OCI-LY7 (cell line): ENCODE measurements at regions not wholly inside any gene's neighbourhood (a gene's known extent, or its start where the extent isn't known, plus 50 kb on each side); places are given as distances from the start of the nearest gene placed in this dataset.

Source experiments
- BruUV-seq: library from RNA; stranded (reverse); fragments of 400-500 nt; replicated peaks from 2 replicates; lab custom pipeline; 2021; lab: Mats Ljungman, UMichigan
- CTCF ChIA-PET: fragments of 300-600 bp; sonication (Branson Sonifier 250); formaldehyde crosslinking; loops from one replicate; lab custom pipeline; 2022; ENCODE audit warnings: antibody characterized with exemption; ENCODE audit not compliant: unreplicated experiment; lab: Charles Lee
- POLR2A ChIA-PET: fragments of 300-600 bp; sonication (Branson Sonifier 250); formaldehyde crosslinking; loops from one replicate; lab custom pipeline; 2022; ENCODE audit warnings: antibody characterized with exemption; lab: Charles Lee
- DNase-seq: peaks from one replicate; pipeline ENCODE4 v3.0.0-alpha.2; 2015; ENCODE audit warnings: low spot score
- H2AFZ ChIP-seq: fragments of 200-600 bp; sonication (generic), shearing (Covaris generic); 2 replicates; pipeline ENCODE4 v1.6.1; 2014; ENCODE audit warnings: mild to moderate bottlenecking, antibody characterized with exemption, low read length, moderate library complexity
- H3K27ac ChIP-seq: fragments of 200-600 bp; sonication (generic); 2 replicates; pipeline ENCODE4 v1.5.1; 2014; ENCODE audit warnings: mixed run types, low read depth, mild to moderate bottlenecking, moderate library complexity, low read length, inconsistent platforms; ENCODE audit not compliant: poor library complexity, severe bottlenecking
- H3K36me3 ChIP-seq: fragments of 200-600 bp; sonication (generic); 2 replicates; pipeline ENCODE4 v1.6.1; 2014; ENCODE audit warnings: mild to moderate bottlenecking, antibody characterized with exemption, low read length, moderate library complexity, mixed read lengths; ENCODE audit not compliant: insufficient read depth
- H3K4me1 ChIP-seq: fragments of 200-600 bp; sonication (generic); 2 replicates; pipeline ENCODE4 v1.5.1; 2014; ENCODE audit warnings: mild to moderate bottlenecking, low read length; ENCODE audit not compliant: insufficient read depth, poor library complexity, severe bottlenecking
- H3K4me2 ChIP-seq: fragments of 200-600 bp; sonication (generic); 2 replicates; pipeline ENCODE4 v1.6.1; 2014; ENCODE audit warnings: mild to moderate bottlenecking, low read length
- H3K4me3 ChIP-seq: fragments of 200-600 bp; sonication (generic); 2 replicates; pipeline ENCODE4 v1.5.1; 2014; ENCODE audit warnings: mild to moderate bottlenecking, low read depth, low read length; ENCODE audit not compliant: poor library complexity, severe bottlenecking
- H3K79me2 ChIP-seq: fragments of 200-600 bp; sonication (generic); 2 replicates; pipeline ENCODE4 v1.6.1; 2016; ENCODE audit warnings: low read depth, mild to moderate bottlenecking, low read length, moderate library complexity, mixed read lengths; ENCODE audit not compliant: insufficient read depth
- H3K9me2 ChIP-seq: fragments of 200-600 bp; sonication (generic); 2 replicates; pipeline ENCODE4 v1.6.1; 2016; ENCODE audit warnings: mild to moderate bottlenecking, low read length, mixed read lengths; ENCODE audit not compliant: insufficient read depth
- H3K9me3 ChIP-seq: fragments of 200-600 bp; sonication (generic); 2 replicates; pipeline ENCODE4 v1.6.1; 2014; ENCODE audit warnings: mild to moderate bottlenecking, mixed run types, low read length, mixed read lengths
- H4K20me1 ChIP-seq: fragments of 200-600 bp; sonication (generic); 2 replicates; pipeline ENCODE4 v1.6.1; 2014; ENCODE audit warnings: mild to moderate bottlenecking, antibody characterized with exemption, low read length, moderate library complexity, mixed read lengths; ENCODE audit not compliant: insufficient read depth
- CTCF ChIP-seq: fragments of 200-600 bp; sonication (generic); conservative IDR thresholded peaks from 2 replicates; pipeline ENCODE4 v1.5.1; 2014; ENCODE audit warnings: mild to moderate bottlenecking, antibody characterized with exemption, low read length, moderate library complexity, mixed read lengths
- EZH2phosphoT487 ChIP-seq: fragments of 200-600 bp; sonication (generic); IDR thresholded peaks from 2 replicates; pipeline ENCODE4 v1.6.1; 2018; ENCODE audit warnings: low read depth, borderline replicate concordance, mild to moderate bottlenecking, mixed run types, antibody characterized with exemption, low read length, moderate library complexity, mixed read lengths
- intact Hi-C: fragments of 100-400 bp; cut with micrococcal nuclease; formaldehyde crosslinking; loops from one replicate; pipeline ENCODE4 v1.10.0; 2022; ENCODE audit not compliant: unreplicated experiment

GRCh38 chr20:39630215-39630908 lies 668.2 kb downstream of the DHX35 start:
- Histone ChIP-seq H4K20me1 (no peaks in the 10 kb centered on the region), H3K4me2 (no peak overlapping the region), H3K36me3 (no peaks in the 10 kb centered on the region), H2AFZ (no peak overlapping the region), H3K9me3 (no peaks in the 10 kb centered on the region), H3K79me2 (no peaks in the 10 kb centered on the region), H3K9me2 (no peaks in the 10 kb centered on the region), H3K4me3 (no peak overlapping the region), H3K4me1 (no peaks in the 10 kb centered on the region), H3K27ac (no peak overlapping the region)
- BruUV-seq = no TSS peak
- intact Hi-C loops = no loop called here
- no peak for TF ChIP-seq EZH2phosphoT487
- no peak for TF ChIP-seq CTCF
- DNase-seq = no peak
- ChIA-PET POLR2A (no interaction called here), CTCF (no interaction called here)

GRCh38 chr20:39627765-39628164 lies 665.6 kb downstream of the DHX35 start:
- no peak for DNase-seq
- Histone ChIP-seq H3K4me3 (no peak overlapping the region), H3K27ac (no peak overlapping the region), H4K20me1 (no peaks in the 10 kb centered on the region), H3K36me3 (no peaks in the 10 kb centered on the region), H3K4me1 (no peaks in the 10 kb centered on the region), H2AFZ (no peak overlapping the region), H3K9me2 (no peaks in the 10 kb centered on the region), H3K9me3 (no peaks in the 10 kb centered on the region), H3K79me2 (no peaks in the 10 kb centered on the region), H3K4me2 (no peak overlapping the region)
- intact Hi-C loops = no loop called here
- TF ChIP-seq CTCF (no peak), EZH2phosphoT487 (no peak)
- POLR2A ChIA-PET = no interaction called here
- BruUV-seq = no TSS peak
- CTCF ChIA-PET = no interaction called here

- no peaks in the 10 kb centered on the region for H3K36me3 ChIP-seq
- H3K79me2 ChIP-seq = no peaks in the 10 kb centered on the region
- no peaks in the 10 kb centered on the region for H3K9me3 ChIP-seq
- CTCF ChIA-PET = no interaction called here
- BruUV-seq = no TSS peak
- no peak overlapping the region for H3K27ac ChIP-seq
- H3K9me2 ChIP-seq = no peaks in the 10 kb centered on the region
- H2AFZ ChIP-seq = no peak overlapping the region
- POLR2A ChIA-PET = no interaction called here
- no peaks in the 10 kb centered on the region for H4K20me1 ChIP-seq
- intact Hi-C loops = no loop called here
- no peak overlapping the region for H3K4me2 ChIP-seq
- H3K4me3 ChIP-seq = no peak overlapping the region
- TF ChIP-seq EZH2phosphoT487 (no peak), CTCF (no peak)
- no peaks in the 10 kb centered on the region for H3K4me1 ChIP-seq
- no peak for DNase-seq
Observed at GRCh38 chr20:39624316-39624715, 662.2 kb downstream of the DHX35 start.
